Mesothelial cell of epicardium (in vitro differentiated cells): ENCODE measurements at regions not wholly inside any gene's neighbourhood (a gene's known extent, or its start where the extent isn't known, plus 50 kb on each side); places are given as distances from the start of the nearest gene placed in this dataset.

Experiments used
- DNase-seq, 2 experiments: peaks; one replicate each; pipeline ENCODE4 v3.0.0; 2021; ENCODE audit warnings: low spot score in 2 of 2; ENCODE audit not compliant: unreplicated experiment in 2 of 2
- H3K27ac Mint-ChIP-seq: 2 replicates; pipeline ENCODE4 v1.8.0; 2021; ENCODE audit warnings: mixed read lengths
- H3K27me3 Mint-ChIP-seq: 2 replicates; pipeline ENCODE4 v1.8.0; 2021; ENCODE audit warnings: low read depth, mixed read lengths
- H3K36me3 Mint-ChIP-seq: 2 replicates; pipeline ENCODE4 v1.8.0; 2021; ENCODE audit warnings: mixed read lengths
- H3K4me1 Mint-ChIP-seq: 2 replicates; pipeline ENCODE4 v1.8.0; 2021; ENCODE audit warnings: mixed read lengths
- H3K4me3 Mint-ChIP-seq: 2 replicates; pipeline ENCODE4 v1.8.0; 2021; ENCODE audit warnings: mild to moderate bottlenecking, moderate library complexity, mixed read lengths
- H3K9me3 Mint-ChIP-seq: 2 replicates; pipeline ENCODE4 v1.8.0; 2021; ENCODE audit warnings: mixed read lengths
- CTCF ChIP-seq: fragments of 200-600 bp; sonication (generic); IDR thresholded peaks from one replicate; pipeline ENCODE4 v1.5.0; 2021; ENCODE audit warnings: antibody characterized with exemption; ENCODE audit not compliant: unreplicated experiment

- H3K27me3 Mint-ChIP-seq, result peaks cover 19% of the 10 kb centered on the region
- H3K27ac Mint-ChIP-seq, result no peak overlapping the region
- H3K4me3 Mint-ChIP-seq, result no peak overlapping the region
- DNase-seq, result no peak
- no peaks in the 10 kb centered on the region for H3K4me1 Mint-ChIP-seq
- H3K9me3 Mint-ChIP-seq, result peaks cover 21% of the 10 kb centered on the region
- H3K36me3 Mint-ChIP-seq, result no peaks in the 10 kb centered on the region
- no peak for TF ChIP-seq CTCF
Measured at GRCh38 chr2:84165256-84165655, 293.8 kb downstream of the SUCLG1 start.

GRCh38 chr2:84160453-84160852 is 298.6 kb downstream of the SUCLG1 start:
- H3K36me3 Mint-ChIP-seq, result no peaks in the 10 kb centered on the region
- no peak for DNase-seq
- TF ChIP-seq CTCF, result no peak
- H3K27ac Mint-ChIP-seq, result no peak overlapping the region
- peaks cover 24% of the 10 kb centered on the region for H3K27me3 Mint-ChIP-seq
- no peaks in the 10 kb centered on the region for H3K4me1 Mint-ChIP-seq
- no peaks in the 10 kb centered on the region for H3K9me3 Mint-ChIP-seq
- no peak overlapping the region for H3K4me3 Mint-ChIP-seq

GRCh38 chr2:84158605-84159004 is 300.5 kb downstream of the SUCLG1 start:
- Mint-ChIP-seq H3K27ac (no peak overlapping the region), H3K9me3 (no peaks in the 10 kb centered on the region), H3K4me1 (no peaks in the 10 kb centered on the region), H3K36me3 (no peaks in the 10 kb centered on the region), H3K4me3 (no peak overlapping the region), H3K27me3 (peaks cover 21% of the 10 kb centered on the region)
- no peak for DNase-seq
- TF ChIP-seq CTCF, result no peak

- Mint-ChIP-seq H3K27ac (no peak overlapping the region), H3K9me3 (no peaks in the 10 kb centered on the region), H3K4me3 (no peak overlapping the region), H3K27me3 (no peaks in the 10 kb centered on the region), H3K4me1 (no peaks in the 10 kb centered on the region), H3K36me3 (no peaks in the 10 kb centered on the region)
- no peak for DNase-seq
- TF ChIP-seq CTCF, result no peak
Measured at GRCh38 chr2:84152462-84152861, 306.6 kb downstream of the SUCLG1 start.

- Mint-ChIP-seq H3K4me1 (no peaks in the 10 kb centered on the region), H3K36me3 (no peaks in the 10 kb centered on the region), H3K4me3 (no peak overlapping the region), H3K27ac (no peak overlapping the region), H3K27me3 (peaks cover 10% of the 10 kb centered on the region), H3K9me3 (no peaks in the 10 kb centered on the region)
- no peak for DNase-seq
- TF ChIP-seq CTCF, result no peak
Measured at GRCh38 chr2:84144345-84144744, 314.7 kb downstream of the SUCLG1 start.

GRCh38 chr2:84137034-84137433 is 322.0 kb downstream of the SUCLG1 start:
- no peak for DNase-seq
- H3K4me3 Mint-ChIP-seq, result no peak overlapping the region
- peaks cover 5% of the 10 kb centered on the region for H3K27me3 Mint-ChIP-seq
- no peaks in the 10 kb centered on the region for H3K36me3 Mint-ChIP-seq
- TF ChIP-seq CTCF, result no peak
- no peaks in the 10 kb centered on the region for H3K9me3 Mint-ChIP-seq
- no peaks in the 10 kb centered on the region for H3K4me1 Mint-ChIP-seq
- H3K27ac Mint-ChIP-seq, result no peak overlapping the region
